ENCODE measurements at regions not wholly inside any gene's neighbourhood (a gene's known extent, or its start where the extent isn't known, plus 50 kb on each side); places are given as distances from the start of the nearest gene placed in this dataset.

DNA sequence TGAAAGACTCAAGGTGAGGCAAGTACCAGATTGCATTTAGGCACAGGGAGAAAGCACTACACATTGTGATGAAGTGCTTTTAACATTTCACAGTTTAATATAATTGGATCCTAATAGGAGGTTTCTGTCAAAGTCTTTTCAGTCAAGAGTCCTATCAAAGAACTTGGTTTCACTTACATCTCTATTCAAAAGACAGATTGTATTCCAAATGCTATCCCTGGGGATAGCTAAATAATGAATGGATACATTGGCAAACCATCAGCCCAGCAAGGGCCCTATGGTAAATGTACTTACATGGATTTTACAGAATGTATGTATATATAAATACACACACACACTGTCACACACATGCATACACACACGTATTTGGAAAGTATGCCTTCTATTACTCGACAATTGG is 655.5 kb upstream of the FLRT2 start:
- TF ChIP-seq, protein P1, sequence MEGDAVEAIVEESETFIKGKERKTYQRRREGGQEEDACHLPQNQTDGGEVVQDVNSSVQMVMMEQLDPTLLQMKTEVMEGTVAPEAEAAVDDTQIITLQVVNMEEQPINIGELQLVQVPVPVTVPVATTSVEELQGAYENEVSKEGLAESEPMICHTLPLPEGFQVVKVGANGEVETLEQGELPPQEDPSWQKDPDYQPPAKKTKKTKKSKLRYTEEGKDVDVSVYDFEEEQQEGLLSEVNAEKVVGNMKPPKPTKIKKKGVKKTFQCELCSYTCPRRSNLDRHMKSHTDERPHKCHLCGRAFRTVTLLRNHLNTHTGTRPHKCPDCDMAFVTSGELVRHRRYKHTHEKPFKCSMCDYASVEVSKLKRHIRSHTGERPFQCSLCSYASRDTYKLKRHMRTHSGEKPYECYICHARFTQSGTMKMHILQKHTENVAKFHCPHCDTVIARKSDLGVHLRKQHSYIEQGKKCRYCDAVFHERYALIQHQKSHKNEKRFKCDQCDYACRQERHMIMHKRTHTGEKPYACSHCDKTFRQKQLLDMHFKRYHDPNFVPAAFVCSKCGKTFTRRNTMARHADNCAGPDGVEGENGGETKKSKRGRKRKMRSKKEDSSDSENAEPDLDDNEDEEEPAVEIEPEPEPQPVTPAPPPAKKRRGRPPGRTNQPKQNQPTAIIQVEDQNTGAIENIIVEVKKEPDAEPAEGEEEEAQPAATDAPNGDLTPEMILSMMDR (IDR thresholded peaks at IDR 0.05; ENCODE audit: borderline replicate concordance, extremely low read depth, low read length, poor library complexity, severe bottlenecking), result no peak
- TF ChIP-seq EZH2 (IDR thresholded peaks at IDR 0.05; ENCODE audit: borderline replicate concordance, low read depth, low read length, severe bottlenecking), result no peak

Data from DND-41 (cell line).